ENCODE measurements at regions not wholly inside any gene's neighbourhood (a gene's known extent, or its start where the extent isn't known, plus 50 kb on each side); places are given as distances from the start of the nearest gene placed in this dataset.

DNA sequence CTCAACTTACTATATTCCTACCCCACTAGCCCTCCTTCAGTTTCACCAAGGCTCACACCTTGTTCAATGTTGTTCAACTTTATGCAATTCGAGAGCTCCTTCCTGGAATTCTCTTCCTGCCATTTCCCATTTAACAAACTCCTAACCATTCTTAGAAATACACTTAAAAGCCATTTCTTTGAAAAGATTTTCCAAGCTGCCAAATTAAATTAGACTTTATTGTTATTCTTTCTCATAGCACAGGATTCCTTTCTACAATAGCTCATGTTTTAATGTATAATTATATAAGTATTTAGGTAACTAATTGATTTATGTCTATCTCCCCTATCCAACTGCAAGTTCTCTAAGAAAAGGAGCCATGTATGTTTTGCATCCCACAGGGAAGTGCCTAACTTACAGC lies 52.7 kb upstream of the CTSC start:
- TF ChIP-seq, protein P1, sequence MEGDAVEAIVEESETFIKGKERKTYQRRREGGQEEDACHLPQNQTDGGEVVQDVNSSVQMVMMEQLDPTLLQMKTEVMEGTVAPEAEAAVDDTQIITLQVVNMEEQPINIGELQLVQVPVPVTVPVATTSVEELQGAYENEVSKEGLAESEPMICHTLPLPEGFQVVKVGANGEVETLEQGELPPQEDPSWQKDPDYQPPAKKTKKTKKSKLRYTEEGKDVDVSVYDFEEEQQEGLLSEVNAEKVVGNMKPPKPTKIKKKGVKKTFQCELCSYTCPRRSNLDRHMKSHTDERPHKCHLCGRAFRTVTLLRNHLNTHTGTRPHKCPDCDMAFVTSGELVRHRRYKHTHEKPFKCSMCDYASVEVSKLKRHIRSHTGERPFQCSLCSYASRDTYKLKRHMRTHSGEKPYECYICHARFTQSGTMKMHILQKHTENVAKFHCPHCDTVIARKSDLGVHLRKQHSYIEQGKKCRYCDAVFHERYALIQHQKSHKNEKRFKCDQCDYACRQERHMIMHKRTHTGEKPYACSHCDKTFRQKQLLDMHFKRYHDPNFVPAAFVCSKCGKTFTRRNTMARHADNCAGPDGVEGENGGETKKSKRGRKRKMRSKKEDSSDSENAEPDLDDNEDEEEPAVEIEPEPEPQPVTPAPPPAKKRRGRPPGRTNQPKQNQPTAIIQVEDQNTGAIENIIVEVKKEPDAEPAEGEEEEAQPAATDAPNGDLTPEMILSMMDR (IDR thresholded peaks at IDR 0.05): no peak
- TF ChIP-seq POLR2AphosphoS5 (IDR thresholded peaks at IDR 0.05): no peak
- no peak for TF ChIP-seq POLR2A (IDR thresholded peaks at IDR 0.05)
